Adrenal gland (tissue), 9 donors: ENCODE measurements at regions not wholly inside any gene's neighbourhood (a gene's known extent, or its start where the extent isn't known, plus 50 kb on each side); places are given as distances from the start of the nearest gene placed in this dataset.

Experiments used
- DNase-seq, 7 donors: peaks; one replicate each; pipeline ENCODE4 v3.0.0-alpha.2; 2019 to 2020
- H3K27ac ChIP-seq, 5 donors: fragments of 200-600 bp; sonication (generic) in 4 of 5; 1 replicate in 3 of 5; 2 replicates in 2 of 5; pipeline versions ENCODE4 v1.5.1 to v1.8.0; 2016 to 2020; ENCODE audit warnings: mild to moderate bottlenecking in 1 of 5
- H3K27me3 ChIP-seq: fragments of 200-600 bp; 2 replicates; pipeline ENCODE4 v1.8.0; 2021
- H3K36me3 ChIP-seq, 2 donors: fragments of 200-600 bp; replicated peaks in 1 of 2; 1 replicate in 1 of 2; 2 replicates in 1 of 2; pipeline versions ENCODE4 v1.5.1 to v1.8.0; 2018 to 2022
- H3K4me1 ChIP-seq, 2 donors: fragments of 200-600 bp; replicated peaks in 1 of 2; 1 replicate in 1 of 2; 2 replicates in 1 of 2; pipeline versions ENCODE4 v1.5.1 to v1.8.0; 2018 to 2021
- H3K4me3 ChIP-seq, 4 donors: fragments of 200-600 bp; sonication (generic) in 3 of 4; one replicate each; pipeline ENCODE4 v1.5.1; 2016 to 2018
- H3K9me3 ChIP-seq, 3 donors: fragments of 200-600 bp; sonication (generic) in 1 of 3; replicated peaks in 1 of 3; 1 replicate in 2 of 3; 2 replicates in 1 of 3; pipeline versions ENCODE4 v1.5.1 to v1.8.0; 2016 to 2021
- CTCF ChIP-seq, 6 experiments: fragments of 450-650 bp in 4 of 6; fragments of 200-600 bp in 2 of 6; sonication (generic) in 1 of 6; IDR thresholded peaks; 1 replicate in 5 of 6; 2 replicates in 1 of 6; pipeline versions ENCODE4 v1.5.1 to v1.8.0; 2016 to 2021; ENCODE audit warnings: antibody characterized with exemption in 6 of 6, mild to moderate bottlenecking in 2 of 6, moderate library complexity in 1 of 6
- POLR2A ChIP-seq, 2 donors: fragments of 450-650 bp; IDR thresholded peaks; one replicate each; pipeline ENCODE4 v1.6.1; 2017; ENCODE audit warnings: antibody characterized with exemption in 2 of 2, mild to moderate bottlenecking in 2 of 2, moderate library complexity in 1 of 2
- WGBS, 4 donors: extraction: QIAGEN DNeasy Blood & Tissue Kit in 2 of 4; methylation state at CpG; one replicate each; pipeline versions ENCODE4 v1.1.5 to v1.1.7; 2013 to 2017; 5-methylcytosine and 5-hydroxymethylcytosine counted together
- intact Hi-C, 2 donors: fragments of 100-400 bp; cut with DNase I; formaldehyde crosslinking; loops; one replicate each; pipeline versions ENCODE4 v1.14.1 to v1.15.0; 2022 to 2023
- donor health status: healthy with polysubstance abuse.
- donor health status: Bipolar disorder and iron deficiency.
- donor health status: DM: yes; HTN: yes; CAD: no.
- donor health status: DM: no; HTN: no; CAD: no.
- donor health status: DM: no; HTN: no; CAD: no.

DNA sequence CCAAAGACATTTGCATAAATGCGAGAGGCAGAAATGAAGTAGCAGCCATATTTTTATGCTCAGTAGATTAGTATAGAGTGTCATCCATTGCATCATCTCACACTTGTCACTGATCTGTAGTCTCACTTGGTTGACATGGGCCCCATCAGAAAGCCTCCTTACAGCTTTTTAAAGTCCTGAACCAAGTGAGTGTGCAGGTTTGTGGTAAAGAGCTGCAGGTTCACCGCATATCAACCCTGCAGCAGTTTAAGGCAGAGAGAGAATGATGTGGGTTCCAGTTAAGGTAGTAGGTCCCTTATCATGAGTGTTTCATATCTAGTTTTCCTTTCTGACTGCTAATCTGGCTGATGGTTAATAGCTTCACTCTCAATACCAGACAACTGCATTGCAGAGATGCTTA is 1080.3 kb downstream of the NR2F1-AS1 start:
- H3K4me3 ChIP-seq, result no peak overlapping the region
- no peaks in the 10 kb centered on the region for H3K36me3 ChIP-seq
- WGBS, 4 donors, result 70 to 95% (median 90%) methylated on average over 2 of the region's 2 CpGs
- no peaks in the 10 kb centered on the region for H3K27me3 ChIP-seq
- TF ChIP-seq POLR2A (IDR thresholded peaks at IDR 0.05), result no peak
- no peak for TF ChIP-seq CTCF (IDR thresholded peaks at IDR 0.05)
- intact Hi-C loops, result no loop called here
- H3K9me3 ChIP-seq, result no peaks in the 10 kb centered on the region
- DNase-seq, result no peak
- no peaks in the 10 kb centered on the region for H3K4me1 ChIP-seq
- no peak overlapping the region for H3K27ac ChIP-seq

DNA sequence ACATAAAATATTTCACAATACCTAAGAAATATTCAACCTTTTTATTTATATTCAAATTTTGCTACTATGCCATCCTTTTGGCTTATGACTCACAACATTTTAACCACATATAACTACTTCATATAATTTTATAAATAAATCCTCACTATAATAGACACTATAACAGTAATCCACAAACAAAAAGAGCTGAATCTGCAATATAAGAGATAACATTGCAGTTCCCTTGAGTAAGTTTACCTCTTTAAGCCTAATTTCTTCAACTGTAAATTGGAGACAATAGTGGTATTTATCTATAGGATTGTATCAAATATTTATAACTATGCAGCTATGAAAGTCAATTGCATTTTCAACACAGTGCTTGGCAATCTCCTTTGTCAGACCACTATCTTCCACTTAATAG is 1084.5 kb downstream of the NR2F1-AS1 start:
- intact Hi-C loops, result no loop called here
- Histone ChIP-seq H3K9me3 (no peaks in the 10 kb centered on the region), H3K27ac (no peak overlapping the region), H3K4me1 (no peaks in the 10 kb centered on the region), H3K36me3 (no peaks in the 10 kb centered on the region), H3K4me3 (no peak overlapping the region), H3K27me3 (no peaks in the 10 kb centered on the region)
- DNase-seq, result no peak
- TF ChIP-seq POLR2A (IDR thresholded peaks at IDR 0.05) (no peak), CTCF (IDR thresholded peaks at IDR 0.05) (no peak)

DNA sequence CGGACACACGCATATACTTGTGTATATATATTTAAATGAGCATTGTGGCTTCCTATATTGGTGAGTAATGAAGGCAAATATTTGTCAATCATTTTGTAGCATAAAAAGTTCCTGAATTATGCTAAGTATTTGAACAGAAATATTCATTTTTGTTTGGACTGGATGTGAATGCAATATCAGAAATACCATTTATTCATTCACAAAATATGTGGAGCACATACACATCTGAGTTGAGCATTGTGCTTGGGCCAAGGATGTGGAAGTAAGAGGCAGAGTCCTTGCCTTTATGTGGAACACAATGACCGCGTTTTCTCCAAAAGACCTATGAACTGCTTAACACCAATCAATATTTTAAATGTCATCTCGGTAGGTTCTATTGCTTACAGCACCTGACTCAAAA is 1086.5 kb downstream of the NR2F1-AS1 start:
- Histone ChIP-seq H3K4me1 (no peaks in the 10 kb centered on the region), H3K27me3 (no peaks in the 10 kb centered on the region), H3K27ac (no peak overlapping the region), H3K9me3 (no peaks in the 10 kb centered on the region), H3K36me3 (no peaks in the 10 kb centered on the region), H3K4me3 (no peak overlapping the region)
- DNase-seq, result no peak
- 59 to 84% (median 80%) methylated on average over 5 of the region's 5 CpGs for WGBS, 4 donors
- no peak for TF ChIP-seq CTCF (IDR thresholded peaks at IDR 0.05)
- no peak for TF ChIP-seq POLR2A (IDR thresholded peaks at IDR 0.05)
- intact Hi-C loops, result no loop called here

GRCh38 chr5:92492908-92493307 is 1088.1 kb downstream of the NR2F1-AS1 start:
- 34 to 53% (median 42%) methylated on average over 3 of the region's 3 CpGs for WGBS, 4 donors
- no peak for TF ChIP-seq POLR2A (IDR thresholded peaks at IDR 0.05)
- Histone ChIP-seq H3K4me3 (no peak overlapping the region), H3K27ac (no peak overlapping the region), H3K9me3 (no peaks in the 10 kb centered on the region), H3K4me1 (no peaks in the 10 kb centered on the region), H3K36me3 (no peaks in the 10 kb centered on the region), H3K27me3 (no peaks in the 10 kb centered on the region)
- DNase-seq, result no peak
- intact Hi-C loops, result no loop called here

- TF ChIP-seq POLR2A (IDR thresholded peaks at IDR 0.05) (no peak), CTCF (IDR thresholded peaks at IDR 0.05) (no peak)
- no peak for DNase-seq
- Histone ChIP-seq H3K27ac (no peak overlapping the region), H3K4me1 (no peaks in the 10 kb centered on the region), H3K27me3 (no peaks in the 10 kb centered on the region), H3K4me3 (no peak overlapping the region), H3K36me3 (no peaks in the 10 kb centered on the region), H3K9me3 (no peaks in the 10 kb centered on the region)
- intact Hi-C loops, result no loop called here
Observed at GRCh38 chr5:92484484-92484883, 1096.5 kb downstream of the NR2F1-AS1 start.
